ENCODE measurements at regions not wholly inside any gene's neighbourhood (a gene's known extent, or its start where the extent isn't known, plus 50 kb on each side); places are given as distances from the start of the nearest gene placed in this dataset.

- TF ChIP-seq CTCF (IDR thresholded peaks at IDR 0.05; ENCODE audit: low read depth, low read length) (no peak), EZH2phosphoT487 (IDR thresholded peaks at IDR 0.05; ENCODE audit: low read depth) (no peak)
Measured at GRCh38 chr13:104310861-104311260, 1244.6 kb upstream of the SLC10A2 start.

All from OCI-LY3 (cell line).